CD14-positive monocyte (primary cell): ENCODE measurements at regions not wholly inside any gene's neighbourhood (a gene's known extent, or its start where the extent isn't known, plus 50 kb on each side); places are given as distances from the start of the nearest gene placed in this dataset.

Source experiments
- DNase-seq, 3 donors: peaks; one replicate each; pipeline ENCODE4 v3.0.0-alpha.2; 2011 to 2022
- H2AFZ ChIP-seq: 2 replicates; pipeline ENCODE4 v1.6.0; 2012; ENCODE audit warnings: mild to moderate bottlenecking, low read depth, low read length, inconsistent platforms; ENCODE audit not compliant: insufficient read depth, poor library complexity, severe bottlenecking
- H3K27ac ChIP-seq, 2 donors: 1 replicate in 1 of 2; 2 replicates in 1 of 2; pipeline ENCODE4 v1.5.1; 2012 to 2013; ENCODE audit warnings: low read length in 2 of 2, control low read depth in 1 of 2, inconsistent platforms in 1 of 2, low read depth in 1 of 2, mild to moderate bottlenecking in 1 of 2
- H3K27me3 ChIP-seq, 2 donors: one replicate each; pipeline versions ENCODE4 v1.6.0 to v1.6.1; 2011 to 2013; ENCODE audit warnings: low read length in 2 of 2; ENCODE audit not compliant: control insufficient read depth in 2 of 2, insufficient read depth in 2 of 2
- H3K36me3 ChIP-seq, 2 donors: replicated peaks in 1 of 2; 1 replicate in 1 of 2; 2 replicates in 1 of 2; pipeline versions ENCODE4 v1.5.1 to v1.6.1; 2012 to 2013; ENCODE audit warnings: low read length in 2 of 2, control low read depth in 1 of 2, inconsistent platforms in 1 of 2, mild to moderate bottlenecking in 1 of 2; ENCODE audit not compliant: insufficient read depth in 2 of 2, control insufficient read depth in 1 of 2
- H3K4me1 ChIP-seq, 2 donors: 1 replicate in 1 of 2; 2 replicates in 1 of 2; pipeline versions ENCODE4 v1.5.1 to v1.6.1; 2012 to 2013; ENCODE audit warnings: low read length in 2 of 2, control low read depth in 1 of 2, inconsistent platforms in 1 of 2, mild to moderate bottlenecking in 1 of 2, moderate library complexity in 1 of 2; ENCODE audit not compliant: insufficient read depth in 2 of 2, control insufficient read depth in 1 of 2
- H3K4me2 ChIP-seq: replicated peaks from 2 replicates; pipeline ENCODE3; 2012; ENCODE audit warnings: low read length, moderate library complexity, mild to moderate bottlenecking; ENCODE audit not compliant: poor library complexity, severe bottlenecking; ENCODE audit errors: extremely low read depth
- H3K4me3 ChIP-seq, 3 experiments: fragments of 200-600 bp in 1 of 3; sonication (generic) in 1 of 3; replicated peaks in 1 of 3; 1 replicate in 2 of 3; 2 replicates in 1 of 3; pipeline ENCODE4 v1.5.1; 2011 to 2013; ENCODE audit warnings: low read length in 3 of 3, mild to moderate bottlenecking in 3 of 3, control low read depth in 2 of 3, low read depth in 2 of 3, inconsistent platforms in 1 of 3, moderate library complexity in 1 of 3
- H3K79me2 ChIP-seq: 2 replicates; pipeline ENCODE4 v1.6.0; 2012; ENCODE audit warnings: mild to moderate bottlenecking, control low read depth, inconsistent platforms, low read length, moderate library complexity; ENCODE audit not compliant: insufficient read depth
- H3K9ac ChIP-seq: 2 replicates; pipeline ENCODE4 v1.6.0; 2017; ENCODE audit warnings: low read length, mild to moderate bottlenecking; ENCODE audit not compliant: insufficient read depth, poor library complexity, severe bottlenecking
- H3K9me3 ChIP-seq, 2 donors: replicated peaks in 1 of 2; 1 replicate in 1 of 2; 2 replicates in 1 of 2; pipeline versions ENCODE4 v1.5.1 to v1.6.1; 2012 to 2013; ENCODE audit warnings: low read length in 2 of 2, control low read depth in 1 of 2; ENCODE audit not compliant: control insufficient read depth in 1 of 2, insufficient read depth in 1 of 2
- H4K20me1 ChIP-seq: 2 replicates; pipeline ENCODE4 v1.6.0; 2012; ENCODE audit warnings: mild to moderate bottlenecking, low read length, control low read depth, moderate library complexity; ENCODE audit not compliant: insufficient read depth
- H3K27ac Mint-ChIP-seq, 7 donors: one replicate each; pipeline ENCODE4 v1.8.0; 2020; ENCODE audit warnings: mild to moderate bottlenecking in 7 of 7, mixed read lengths in 7 of 7, moderate library complexity in 6 of 7, inconsistent platforms in 2 of 7
- H3K27me3 Mint-ChIP-seq, 3 donors: one replicate each; pipeline ENCODE4 v1.8.0; 2021 to 2022; ENCODE audit warnings: low read depth in 3 of 3, mild to moderate bottlenecking in 3 of 3, mixed read lengths in 3 of 3, moderate library complexity in 3 of 3, inconsistent platforms in 1 of 3
- H3K36me3 Mint-ChIP-seq, 2 donors: one replicate each; pipeline ENCODE4 v1.8.0; 2020; ENCODE audit warnings: mixed read lengths in 2 of 2, inconsistent platforms in 1 of 2, mild to moderate bottlenecking in 1 of 2
- H3K4me1 Mint-ChIP-seq: one replicate; pipeline ENCODE4 v1.8.0; 2020; ENCODE audit warnings: mild to moderate bottlenecking, mixed read lengths
- H3K4me3 Mint-ChIP-seq, 2 donors: one replicate each; pipeline ENCODE4 v1.8.0; 2020; ENCODE audit warnings: mild to moderate bottlenecking in 2 of 2, mixed read lengths in 2 of 2, moderate library complexity in 1 of 2
- H3K9me3 Mint-ChIP-seq, 7 donors: one replicate each; pipeline ENCODE4 v1.8.0; 2020 to 2022; ENCODE audit warnings: mixed read lengths in 7 of 7, mild to moderate bottlenecking in 6 of 7, moderate library complexity in 6 of 7, inconsistent platforms in 2 of 7
- CTCF ChIP-seq: fragments of 200-600 bp; IDR thresholded peaks from one replicate; pipeline ENCODE4 v1.8.0; 2022; ENCODE audit warnings: antibody characterized with exemption, mild to moderate bottlenecking
- WGBS: methylation state at CpG from one replicate; pipeline ENCODE4 v1.1.5; 2013; ENCODE audit warnings: missing lambda C conversion rate; ENCODE audit not compliant: insufficient coverage; 5-methylcytosine and 5-hydroxymethylcytosine counted together
- intact Hi-C, 2 donors: fragments of 100-400 bp; cut with micrococcal nuclease; formaldehyde crosslinking; loops; one replicate each; pipeline versions ENCODE4 v1.15.0 to v1.15.1; 2023

GRCh38 chr5:92394936-92395335 lies 1011.8 kb upstream of the ARRDC3 start:
- no peak overlapping the region for H3K4me3 Mint-ChIP-seq
- H3K27ac ChIP-seq, result no peak overlapping the region
- no peaks in the 10 kb centered on the region for H3K4me1 Mint-ChIP-seq
- H3K9ac ChIP-seq, result no peak overlapping the region
- H3K4me1 ChIP-seq, result no peaks in the 10 kb centered on the region
- H3K36me3 ChIP-seq, result no peaks in the 10 kb centered on the region
- H3K27ac Mint-ChIP-seq, result no peak overlapping the region
- no peaks in the 10 kb centered on the region for H3K36me3 Mint-ChIP-seq
- H3K9me3 Mint-ChIP-seq, result no peaks in the 10 kb centered on the region
- H3K4me2 ChIP-seq, result no peak overlapping the region
- DNase-seq, result no peak
- H3K27me3 Mint-ChIP-seq, result no peaks in the 10 kb centered on the region
- TF ChIP-seq CTCF, result no peak
- no peaks in the 10 kb centered on the region for H3K27me3 ChIP-seq
- H4K20me1 ChIP-seq, result no peaks in the 10 kb centered on the region
- H3K79me2 ChIP-seq, result no peaks in the 10 kb centered on the region
- no peaks in the 10 kb centered on the region for H3K9me3 ChIP-seq
- no peak overlapping the region for H2AFZ ChIP-seq
- no CpG with 5 or more reads among the region's 1 CpG for WGBS
- no peak overlapping the region for H3K4me3 ChIP-seq
- intact Hi-C loops, result no loop called here

- Histone ChIP-seq H3K79me2 (no peaks in the 10 kb centered on the region), H3K9ac (no peak overlapping the region), H3K9me3 (peaks cover 0 to 5% of the 10 kb centered on the region in 2 donors), H3K4me3 (no peak overlapping the region), H3K27ac (no peak overlapping the region), H3K4me1 (no peaks in the 10 kb centered on the region), H3K27me3 (no peaks in the 10 kb centered on the region), H3K36me3 (no peaks in the 10 kb centered on the region), H3K4me2 (no peak overlapping the region), H4K20me1 (no peaks in the 10 kb centered on the region), H2AFZ (no peak overlapping the region)
- DNase-seq, result no peak
- no peak for TF ChIP-seq CTCF
- no peaks in the 10 kb centered on the region for H3K4me1 Mint-ChIP-seq
- intact Hi-C loops, result no loop called here
- no peak overlapping the region for H3K27ac Mint-ChIP-seq
- H3K4me3 Mint-ChIP-seq, result no peak overlapping the region
- no peaks in the 10 kb centered on the region for H3K36me3 Mint-ChIP-seq
- no CpG with 5 or more reads among the region's 1 CpG for WGBS
- peaks cover 0 to 6% (median 2%) of the 10 kb centered on the region in 7 donors for H3K9me3 Mint-ChIP-seq
- H3K27me3 Mint-ChIP-seq, result peaks cover 0 to 2% (median 0%) of the 10 kb centered on the region in 3 donors
These were observed 1007.5 kb upstream of the ARRDC3 start for GRCh38 chr5:92390657-92391056.
